Stimulated activated CD4-positive, alpha-beta T cell treated with anti-CD3 and anti-CD28 coated beads, Interleukin-1b, Interleukin-23, amount 100 ng/mL, for 4 hours (primary cell): ENCODE measurements at regions not wholly inside any gene's neighbourhood (a gene's known extent, or its start where the extent isn't known, plus 50 kb on each side); places are given as distances from the start of the nearest gene placed in this dataset.

Source experiments
- DNase-seq, 2 donors: peaks; one replicate each; pipeline ENCODE4 v3.0.0-alpha.2; 2020; ENCODE audit warnings: low read depth in 2 of 2

DNA sequence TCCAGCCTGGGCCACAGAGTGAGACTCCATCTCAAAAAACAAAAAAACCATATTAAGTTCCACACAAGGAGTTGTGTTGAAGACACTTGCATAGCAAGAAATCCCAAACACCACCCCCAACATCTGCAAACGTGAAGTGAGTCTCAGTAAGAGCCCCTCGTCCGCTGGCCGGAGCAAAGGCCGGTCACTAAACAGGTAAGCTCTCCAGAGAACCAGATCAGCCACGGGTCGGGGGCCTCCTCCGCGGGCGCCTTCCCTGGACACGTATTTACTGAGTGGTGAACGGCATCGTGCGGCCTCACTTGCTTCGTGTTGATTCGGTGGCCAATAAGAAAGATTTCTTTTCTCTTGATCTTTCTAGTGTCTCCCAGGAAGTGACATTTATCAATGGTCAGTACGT is 93.6 kb downstream of the MRPL36 start:
- no peak for DNase-seq

GRCh38 chr5:1704676-1705075 is 95.0 kb downstream of the MRPL36 start:
- no peak for DNase-seq

DNA sequence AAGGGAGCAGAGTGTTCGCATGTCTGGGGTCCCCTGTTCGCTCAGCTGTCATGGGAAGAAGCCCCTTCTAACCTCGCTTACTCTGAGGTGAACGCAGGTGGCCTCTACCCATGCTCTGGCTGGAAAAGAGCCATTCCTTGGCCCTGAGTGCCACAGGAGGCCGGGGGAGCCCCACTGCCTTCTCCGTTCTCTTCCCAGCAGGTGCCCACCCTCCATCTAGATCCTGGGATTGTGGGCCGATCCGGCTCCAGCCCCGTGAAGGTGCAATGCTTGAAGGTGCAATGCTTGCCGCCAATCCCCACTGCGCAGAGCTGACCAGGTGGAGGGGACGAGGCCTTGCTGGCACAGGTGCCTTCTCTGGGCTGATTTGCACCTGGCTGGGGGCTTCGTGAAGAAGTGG is 95.4 kb downstream of the MRPL36 start:
- no peak for DNase-seq

GRCh38 chr5:1703352-1704050 is 96.1 kb downstream of the MRPL36 start:
- no peak for DNase-seq

DNA sequence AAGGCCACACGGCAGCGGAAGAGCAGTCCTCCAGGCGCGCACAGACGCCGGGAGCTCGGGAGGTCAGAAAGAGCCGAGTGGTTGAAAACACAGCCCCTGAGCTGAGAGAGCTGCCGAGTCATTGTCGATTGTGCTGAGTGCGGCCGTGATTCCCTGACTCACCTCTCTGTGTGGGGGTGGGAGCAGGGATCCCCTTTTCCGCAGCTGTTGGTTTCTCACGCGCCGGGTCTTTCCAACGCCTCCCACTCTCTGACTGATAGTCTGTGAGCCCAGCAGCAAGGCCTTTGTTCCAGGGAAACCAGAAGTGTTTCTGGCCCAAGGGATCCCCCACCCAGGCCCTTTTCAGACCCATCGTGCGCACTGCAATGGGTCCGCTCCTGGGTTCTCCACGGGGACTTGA is 97.3 kb downstream of the MRPL36 start:
- no peak for DNase-seq

GRCh38 chr5:1701884-1702283 is 97.8 kb downstream of the MRPL36 start:
- no peak for DNase-seq

- no peak for DNase-seq
Observed at GRCh38 chr5:1701216-1701864, 98.3 kb downstream of the MRPL36 start.

DNA sequence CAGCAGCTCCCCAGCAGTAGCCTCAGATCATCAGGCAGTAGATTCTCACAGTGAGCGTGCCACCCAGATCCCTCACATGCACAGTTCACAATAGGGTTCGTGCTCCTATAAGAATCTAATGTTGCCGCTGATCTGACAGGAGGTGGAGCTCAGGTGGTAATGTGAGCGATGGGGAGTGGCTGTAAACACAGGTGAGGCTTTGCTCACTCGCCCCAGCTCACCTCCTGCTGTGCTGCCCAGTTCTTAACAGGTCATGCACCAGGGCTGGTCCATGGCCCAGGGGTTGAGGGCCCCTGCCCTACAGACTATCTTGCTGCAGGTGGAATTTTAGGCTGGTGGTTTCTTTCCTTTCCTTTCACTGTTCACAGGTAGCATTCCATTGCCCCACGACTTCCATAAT is 100.2 kb downstream of the MRPL36 start:
- no peak for DNase-seq

DNA sequence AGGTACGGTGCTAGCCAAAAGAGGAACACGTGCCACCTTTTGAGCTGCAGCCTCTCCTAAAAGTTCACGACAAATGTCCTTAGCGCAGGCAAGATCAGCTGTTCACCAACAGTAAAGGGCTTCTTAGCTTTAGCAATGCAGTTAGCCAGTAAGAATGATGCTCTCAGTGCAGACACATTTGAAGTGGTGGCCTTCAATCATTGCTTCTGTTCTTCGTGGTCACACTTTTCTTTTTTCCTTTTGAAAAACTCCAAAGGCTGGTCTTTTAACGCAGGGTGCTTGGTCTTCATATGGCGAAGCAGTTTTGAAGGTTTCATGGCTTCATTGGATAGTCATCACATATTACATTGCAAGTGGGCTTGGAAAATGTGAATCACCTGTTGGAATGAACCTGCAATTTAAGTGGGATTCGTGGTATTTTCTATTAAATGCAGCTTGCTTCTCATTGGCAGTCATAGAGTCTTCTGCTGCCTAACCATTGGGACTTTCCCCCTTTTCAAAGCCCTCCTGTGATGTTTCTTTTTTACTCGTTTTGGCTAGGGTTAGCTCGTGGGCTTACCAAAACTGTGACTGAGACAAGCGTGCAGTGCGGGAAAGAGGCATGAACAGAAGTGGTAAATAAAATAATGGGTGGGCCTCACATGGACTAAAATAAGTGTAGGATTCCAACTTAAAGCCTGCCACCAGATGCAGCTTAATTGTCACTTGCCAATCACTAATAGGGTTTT is 100.9 kb downstream of the MRPL36 start:
- no peak for DNase-seq

- DNase-seq, result no peak
Observed at GRCh38 chr5:1692381-1692780, 107.3 kb downstream of the MRPL36 start.

GRCh38 chr5:1687301-1687970 is 112.2 kb downstream of the MRPL36 start:
- DNase-seq, result no peak

- DNase-seq, result no peak
Observed at GRCh38 chr5:1686016-1686802, 113.4 kb downstream of the MRPL36 start.

DNA sequence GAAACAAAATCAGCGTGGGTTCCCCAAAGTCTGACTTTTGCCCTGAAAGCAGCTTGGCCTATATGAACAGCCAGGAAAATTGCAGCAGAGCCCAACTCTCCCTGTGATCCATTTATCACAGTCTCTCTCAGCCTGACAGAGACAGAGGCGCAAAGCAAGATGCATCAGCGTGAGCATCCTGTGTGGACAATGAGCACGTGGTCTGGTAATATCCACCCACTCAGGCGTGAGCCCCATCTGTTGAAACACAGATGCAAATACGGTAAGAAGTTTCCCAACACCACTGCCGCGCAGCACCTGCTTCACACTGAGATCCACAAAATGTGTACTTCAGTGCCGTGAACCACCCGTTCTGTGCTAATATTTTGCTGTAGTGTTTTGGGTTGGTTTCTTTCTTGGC is 114.6 kb downstream of the MRPL36 start:
- no peak for DNase-seq

DNA sequence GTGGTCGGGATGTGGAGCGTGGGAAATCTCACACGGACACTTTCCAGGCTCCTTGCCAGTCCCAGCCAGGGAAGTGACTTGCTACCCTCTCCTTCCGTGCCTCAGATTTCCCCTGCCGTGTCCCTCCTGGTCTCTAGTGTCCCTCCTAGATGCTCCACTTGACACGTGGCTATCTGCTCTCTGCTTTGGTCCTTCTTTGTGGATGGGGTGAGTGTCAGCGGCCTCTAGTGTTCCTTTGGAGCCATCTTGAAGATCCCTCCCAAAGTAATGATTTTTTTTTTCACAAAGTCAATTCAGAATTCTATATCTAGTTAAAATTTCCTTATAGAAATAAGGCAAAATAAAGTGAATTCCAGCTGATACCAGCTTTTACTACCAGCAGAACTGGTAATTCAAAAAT is 117.7 kb downstream of the MRPL36 start:
- no peak for DNase-seq

- no peak for DNase-seq
Observed at GRCh38 chr5:1673042-1673677, 126.5 kb downstream of the MRPL36 start.

- no peak for DNase-seq
Observed at GRCh38 chr5:1672396-1672795, 127.2 kb downstream of the MRPL36 start.

DNA sequence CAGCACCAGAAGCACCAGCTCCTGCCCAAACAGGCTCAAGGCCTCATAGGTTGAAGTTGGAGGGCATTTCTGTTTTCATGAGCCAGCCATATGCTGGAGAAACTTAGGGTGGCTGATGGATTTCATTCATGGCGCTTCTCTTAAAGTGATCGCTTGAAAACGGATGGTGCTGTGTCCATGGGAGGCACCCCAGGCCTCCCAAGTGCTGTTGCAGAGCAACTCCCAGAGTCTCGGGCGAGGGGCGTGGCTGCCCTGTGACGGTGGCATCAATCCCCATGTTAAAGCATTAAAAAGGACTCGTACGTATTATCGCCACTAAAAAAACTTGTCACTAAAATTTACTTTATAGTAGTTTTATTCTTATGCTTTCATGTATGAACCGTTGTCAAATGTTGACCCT is 128.3 kb downstream of the MRPL36 start:
- no peak for DNase-seq

- no peak for DNase-seq
Observed at GRCh38 chr5:1670351-1670750, 129.3 kb downstream of the MRPL36 start.

GRCh38 chr5:1669276-1670155 is 130.1 kb downstream of the MRPL36 start:
- no peak for DNase-seq

DNA sequence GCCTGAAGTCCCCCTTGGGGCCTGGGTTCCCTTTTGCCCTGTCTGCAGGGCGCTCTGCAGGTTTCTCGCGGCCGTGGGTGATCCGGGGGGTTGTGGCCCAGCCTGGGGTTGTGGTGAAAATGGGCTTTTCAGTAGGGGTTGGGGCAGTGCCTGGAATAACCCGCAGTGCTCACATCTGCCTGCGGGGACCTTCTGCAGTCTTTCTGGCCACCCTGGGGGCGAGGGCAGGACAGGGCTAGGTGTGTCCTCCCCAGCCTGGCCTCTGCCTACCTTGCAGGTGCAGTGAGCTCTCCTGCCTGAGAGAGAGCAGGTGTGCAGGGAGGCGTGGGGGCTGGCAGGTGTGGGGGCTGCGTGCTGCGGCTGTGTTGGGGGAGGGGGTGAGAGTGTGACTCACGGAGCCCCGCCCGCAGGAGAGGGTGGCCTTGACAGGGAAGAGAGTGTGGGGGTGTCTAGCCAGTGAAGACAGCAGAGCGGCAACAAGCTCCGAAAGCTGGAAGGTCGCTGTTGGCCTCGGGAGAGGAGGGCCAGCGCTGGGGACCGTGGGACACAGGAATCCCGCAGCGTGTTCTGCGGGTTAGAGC is 131.4 kb downstream of the MRPL36 start:
- peak in 1 of 2 donors; percentile 41 for DNase-seq
